ENCODE measurements at regions not wholly inside any gene's neighbourhood (a gene's known extent, or its start where the extent isn't known, plus 50 kb on each side); places are given as distances from the start of the nearest gene placed in this dataset.
"Not testable (repeated sequence)": the region's sequence is repeated elsewhere in the genome, so short reads cannot be mapped to it uniquely, and the experiment has no call there.

DNA sequence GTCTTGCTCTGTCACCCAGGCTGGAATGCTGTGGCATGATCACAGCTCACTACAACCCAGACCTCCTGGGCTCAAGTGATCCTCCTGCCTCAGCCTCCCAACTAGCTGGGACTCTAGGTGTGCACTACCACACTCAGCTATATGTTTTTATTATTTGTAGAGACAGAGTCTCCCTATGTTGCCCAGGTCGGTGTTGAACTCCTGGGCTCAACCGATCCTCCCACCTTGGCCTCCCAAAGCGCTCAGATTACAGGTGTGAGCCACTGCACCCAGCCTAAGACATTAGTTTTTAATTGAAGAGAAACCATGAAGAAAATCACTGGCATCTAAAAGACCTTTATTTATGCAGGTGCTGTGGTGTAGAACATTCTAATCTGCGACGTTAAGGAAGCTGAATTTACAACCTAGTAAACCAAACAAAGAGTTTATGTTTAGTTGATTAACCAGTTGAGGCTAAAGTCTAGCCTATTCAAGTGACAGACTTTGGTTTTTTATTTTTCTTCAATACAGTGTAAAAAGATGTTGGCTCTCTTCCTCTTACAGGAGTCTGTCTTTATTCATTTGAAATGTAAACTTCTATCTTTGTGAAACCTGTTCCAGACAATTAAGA lies 52.5 kb upstream of the NBL1 start:
- no peak for DNase-seq

DNA sequence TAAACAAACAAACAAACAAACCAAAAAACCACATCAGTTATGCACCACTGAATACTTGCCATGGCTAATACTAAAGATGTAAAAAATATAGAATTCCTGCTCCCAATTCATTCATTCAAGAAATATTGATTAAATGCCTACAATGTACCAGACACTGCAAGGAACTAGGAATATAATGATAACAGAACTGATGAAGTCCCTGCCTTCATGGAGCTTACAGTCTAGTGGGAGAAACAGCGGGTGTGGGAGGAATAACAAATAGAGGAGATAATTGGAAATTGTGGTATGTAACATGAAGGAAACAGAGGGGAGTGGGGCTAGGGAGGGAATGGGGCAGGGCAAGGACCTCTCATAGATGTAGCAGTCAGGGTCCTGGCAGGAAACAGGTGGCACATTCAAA lies 58.6 kb upstream of the NBL1 start:
- DNase-seq, result no peak

DNA sequence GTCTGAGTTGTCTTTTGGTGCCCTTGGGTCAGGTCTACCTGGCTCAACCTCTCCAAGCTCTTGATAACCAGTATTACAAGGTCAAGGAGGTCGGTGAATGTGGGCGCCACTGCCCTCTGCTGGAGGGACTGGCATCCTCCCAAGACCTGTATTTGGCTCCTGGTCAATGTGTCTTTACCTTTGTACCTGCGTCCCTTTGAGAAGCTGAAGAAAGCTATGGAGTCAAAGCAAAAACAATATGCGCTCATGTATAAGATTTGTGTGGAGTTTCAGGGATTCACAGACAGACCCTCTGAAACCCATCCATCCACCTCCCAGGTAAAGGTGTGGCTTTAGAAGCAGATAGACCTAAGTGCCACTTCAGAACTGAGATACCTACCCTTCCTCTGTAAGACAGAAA lies 61.8 kb upstream of the NBL1 start:
- DNase-seq, result peak in 3 of 58 donors; percentile 1 to 16 (median 2)

DNA sequence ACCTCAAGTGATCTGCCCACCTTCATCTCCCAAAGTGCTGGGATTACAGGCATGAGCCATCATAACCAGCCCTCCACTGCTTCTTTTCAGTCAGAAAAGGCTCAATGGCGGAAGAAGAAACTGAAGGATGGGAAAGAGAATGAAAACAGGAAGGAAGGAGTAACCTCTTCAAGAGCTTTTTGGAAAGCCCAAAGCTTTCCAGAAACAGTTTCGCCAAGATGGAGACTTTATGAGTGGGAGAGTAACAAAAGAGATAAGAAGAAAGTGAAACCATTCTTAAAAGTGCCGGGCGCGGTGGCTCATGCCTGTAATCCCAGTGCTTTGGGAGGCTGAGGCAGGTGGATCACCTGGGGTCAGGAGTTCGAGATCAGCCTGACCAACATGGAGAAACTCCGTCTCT lies 62.7 kb upstream of the NBL1 start:
- DNase-seq, result no peak

DNA sequence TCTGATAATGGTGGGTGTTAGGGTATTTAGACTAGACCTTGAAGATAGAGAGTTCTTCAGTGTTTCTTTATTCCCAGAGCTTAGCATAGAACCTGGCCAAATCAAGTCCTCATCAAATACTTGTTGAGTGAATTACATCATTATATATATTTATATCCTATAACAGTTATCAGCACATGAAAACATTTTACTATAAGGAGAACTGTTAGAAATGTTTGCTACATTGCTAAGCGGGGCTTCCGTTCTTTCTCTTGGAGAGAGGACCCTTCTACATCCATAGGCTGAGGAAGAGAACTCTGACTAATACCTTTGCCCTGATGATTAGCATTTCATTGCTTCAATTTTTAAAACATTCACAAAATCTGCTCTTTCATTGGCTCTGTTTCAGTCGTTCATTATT lies 66.5 kb upstream of the NBL1 start:
- DNase-seq, result no peak

DNA sequence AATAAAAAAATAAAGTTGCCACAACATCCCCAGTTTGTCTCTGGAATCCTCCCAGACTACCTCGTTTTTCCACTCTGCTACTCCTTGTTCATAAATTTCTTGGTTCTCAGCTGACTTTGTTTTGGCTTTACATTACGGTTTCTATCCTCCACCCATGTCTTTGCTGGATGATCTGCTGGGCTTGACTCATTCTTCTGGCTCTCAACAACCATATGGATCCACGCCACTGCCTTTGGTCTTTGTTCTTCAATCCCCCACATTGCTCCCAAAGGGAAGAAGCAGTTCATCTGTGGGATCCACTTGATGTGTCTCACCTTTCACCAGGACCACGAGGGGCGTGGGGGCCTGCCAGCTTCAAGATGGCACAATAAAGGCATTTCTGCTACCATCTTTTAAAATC lies 67.1 kb upstream of the NBL1 start:
- DNase-seq, result no peak

DNA sequence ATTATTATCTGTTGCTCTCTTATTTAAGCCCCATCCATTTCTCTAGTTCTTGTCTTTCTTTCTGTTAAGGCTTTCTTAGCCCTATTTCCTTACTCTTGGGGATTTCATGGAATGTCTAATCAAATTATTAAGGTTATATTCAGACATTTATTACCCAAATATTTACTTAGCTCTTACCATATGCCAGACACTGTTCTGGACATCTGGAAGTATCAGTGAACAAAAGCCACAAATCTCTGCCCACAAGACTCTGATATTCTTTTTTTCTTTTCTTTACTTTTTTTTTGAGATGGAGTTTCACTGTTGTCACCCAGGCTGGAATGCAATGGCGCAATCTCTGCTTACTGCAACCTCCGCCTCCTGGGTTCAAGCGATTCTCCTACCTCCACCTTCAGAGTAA lies 74.3 kb upstream of the NBL1 start:
- DNase-seq, result no peak

DNA sequence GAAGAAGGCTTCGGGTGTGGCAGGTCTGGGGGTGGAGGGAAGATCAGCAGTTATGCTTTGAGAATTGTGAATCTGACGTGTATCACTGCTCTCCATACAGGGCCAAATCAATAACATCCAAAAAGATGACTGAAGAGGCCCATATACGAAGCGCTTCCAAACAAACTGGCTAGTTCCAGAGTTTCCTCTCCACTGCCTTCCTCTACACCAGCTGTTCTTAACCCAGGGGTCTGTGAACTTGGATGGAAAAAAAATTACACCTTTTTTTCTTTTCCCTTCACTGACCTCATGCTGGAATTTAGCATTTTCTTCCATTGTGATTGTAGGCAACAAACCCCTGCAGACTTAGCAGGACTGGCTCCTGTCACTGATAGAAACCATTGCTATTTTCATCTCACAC lies 77.1 kb upstream of the NBL1 start:
- no peak for DNase-seq

DNA sequence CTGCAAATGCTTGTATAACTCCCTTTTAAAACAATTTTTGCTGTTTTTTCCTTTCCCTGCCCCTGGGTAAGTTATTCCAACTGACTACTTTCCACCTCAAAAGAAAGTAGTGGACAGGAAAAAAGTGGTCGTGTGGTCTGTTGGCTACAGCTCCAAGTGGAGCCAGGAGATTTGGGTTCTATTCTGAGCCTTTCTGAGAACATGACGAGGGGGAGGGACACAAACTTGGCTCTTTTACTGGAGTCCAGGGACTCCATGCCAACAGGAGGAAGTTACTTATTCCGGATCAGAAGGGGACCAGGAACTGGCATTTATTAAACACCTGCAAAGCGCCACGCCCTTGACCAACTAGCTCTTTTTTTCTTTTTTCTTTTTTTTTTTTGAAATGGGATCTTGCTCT lies 79.0 kb upstream of the CAPZB start:
- peak in 2 of 58 donors; percentile 1 for DNase-seq

DNA sequence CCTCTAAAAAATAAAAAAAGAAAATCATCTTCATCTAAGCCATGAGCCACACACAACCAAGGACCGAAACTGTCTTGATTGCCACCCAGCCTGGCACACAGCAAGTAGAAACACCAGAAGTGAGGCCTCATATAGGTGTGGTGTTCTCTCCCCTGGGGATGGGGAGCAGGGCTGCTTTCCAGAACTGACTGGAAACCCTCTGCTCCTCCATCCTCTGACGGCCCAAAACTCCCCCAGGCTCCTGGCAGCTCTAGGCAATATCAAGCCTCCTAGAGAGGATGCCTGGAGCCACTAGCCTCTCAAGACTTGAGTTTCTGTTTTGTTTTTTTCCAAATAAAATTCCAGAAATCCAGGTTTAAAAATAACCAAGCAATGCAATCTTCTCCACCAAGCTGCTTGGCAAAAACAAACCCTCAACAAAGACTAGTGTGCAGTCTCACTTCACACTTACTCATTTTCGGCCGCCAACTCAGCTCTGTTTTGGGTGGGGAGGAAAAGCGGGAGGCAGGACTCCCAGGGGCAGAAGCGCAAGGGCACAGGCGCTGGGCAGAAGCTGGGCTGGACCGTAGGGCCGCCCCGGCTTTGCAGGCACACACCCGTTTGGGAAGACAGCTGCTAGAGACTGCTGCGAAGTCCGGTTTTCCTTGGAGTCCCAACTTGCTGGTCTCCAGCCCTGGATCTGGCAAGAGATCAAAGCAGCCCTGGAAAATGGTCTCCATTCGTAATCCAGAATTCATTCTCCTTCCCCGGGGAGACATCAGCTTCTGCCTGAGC lies 78.2 kb upstream of the CAPZB start:
- DNase-seq, result peak in 50 of 58 donors; percentile 4 to 79 (median 27)

DNA sequence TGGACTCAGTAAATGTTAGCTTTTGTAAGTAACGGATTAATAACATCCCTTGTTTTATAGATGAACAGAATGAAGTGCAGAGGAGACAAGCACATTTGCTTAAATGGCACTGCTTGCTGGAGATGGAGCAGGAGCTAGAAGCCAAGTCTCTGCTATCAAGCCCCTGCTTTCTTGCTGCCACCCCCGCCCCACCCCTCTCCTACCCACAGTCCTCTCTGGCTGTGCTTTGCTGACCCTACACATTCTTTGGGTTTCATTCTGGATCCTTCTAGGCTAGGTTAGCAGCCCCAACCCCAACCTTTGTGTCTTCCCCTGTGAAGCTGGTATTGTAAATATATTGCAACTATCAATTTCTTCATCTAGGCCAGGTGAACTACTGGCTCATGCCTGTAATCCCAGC lies 77.5 kb upstream of the CAPZB start:
- no peak for DNase-seq

DNA sequence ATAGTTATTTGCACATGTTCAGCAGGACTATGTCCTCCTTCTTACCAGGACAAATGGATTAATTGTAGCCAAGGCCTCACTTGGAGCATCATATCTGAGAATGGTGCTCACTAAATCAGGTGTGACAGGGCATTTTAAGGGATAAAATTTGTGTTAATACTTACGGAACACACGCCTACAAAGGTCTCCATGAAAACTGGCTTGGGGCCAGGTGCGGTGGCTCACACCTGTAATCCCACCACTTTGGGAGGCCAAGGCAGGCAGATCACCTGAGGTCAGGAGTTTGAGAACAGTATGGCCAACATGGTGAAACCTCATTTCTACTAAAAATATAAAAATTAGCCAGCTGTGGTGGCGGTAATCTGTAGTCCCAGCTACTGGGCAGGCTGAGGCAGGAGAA lies 75.1 kb upstream of the CAPZB start:
- no peak for DNase-seq

DNA sequence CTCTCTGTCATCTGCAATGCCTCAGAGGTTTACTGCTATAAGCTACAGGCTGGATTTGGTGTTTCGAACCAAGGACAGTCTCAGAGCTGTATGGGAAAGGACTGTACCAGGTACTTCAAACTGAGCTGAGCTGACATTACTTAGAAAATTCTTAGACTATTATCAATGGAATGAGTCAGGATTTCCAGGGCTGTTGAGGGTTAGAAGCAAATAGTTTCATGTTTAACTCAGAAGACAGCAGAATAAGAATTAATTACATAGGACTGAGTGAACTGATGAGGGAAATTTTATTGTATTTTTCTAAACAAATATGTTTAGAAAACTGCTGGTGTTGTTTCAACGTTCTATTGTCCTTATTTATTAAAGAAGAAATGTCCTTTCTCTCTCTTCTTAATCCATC lies 74.3 kb upstream of the CAPZB start:
- DNase-seq, result no peak

DNA sequence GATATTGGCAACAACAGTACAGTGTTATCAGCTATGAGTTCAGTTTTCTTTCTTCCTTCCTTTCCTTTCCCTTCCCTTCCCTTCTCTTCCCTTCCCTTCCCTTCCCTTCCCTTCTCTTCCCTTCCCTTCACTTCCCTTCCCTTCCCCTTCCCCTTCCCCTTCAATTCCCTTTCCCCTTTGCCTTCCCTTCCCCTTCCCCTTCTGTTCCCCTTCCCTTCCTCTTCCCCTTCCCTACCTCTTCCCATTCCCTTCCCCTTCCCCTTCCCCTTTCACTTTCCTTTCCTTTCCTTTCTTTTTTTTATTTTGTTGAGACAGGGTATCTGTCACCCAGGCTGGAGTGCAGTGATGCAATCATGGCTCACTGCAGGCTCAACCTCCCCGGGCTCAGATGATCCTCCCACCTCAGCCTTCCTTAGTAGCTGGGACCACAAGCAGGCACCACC lies 72.3 kb upstream of the CAPZB start:
- no peak for DNase-seq

DNA sequence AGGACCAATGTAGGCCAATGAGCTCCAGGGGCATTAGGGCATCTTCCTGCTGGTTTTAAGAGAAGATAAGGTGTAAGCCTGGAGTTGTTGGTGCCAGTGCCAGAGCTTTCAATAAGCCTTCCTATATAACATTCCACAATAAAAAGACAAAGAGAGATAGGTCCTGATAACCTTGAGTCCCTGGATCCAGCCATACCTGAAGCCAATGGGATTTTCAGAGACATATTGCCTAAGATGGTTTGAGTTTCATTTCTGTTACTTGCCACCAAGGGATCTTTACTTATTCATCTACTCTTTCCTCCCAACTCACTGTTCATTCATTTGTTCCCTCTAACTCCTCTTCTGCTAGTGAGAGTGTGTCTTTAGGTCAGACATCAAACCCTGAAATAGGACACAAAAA lies 68.8 kb upstream of the CAPZB start:
- no peak for DNase-seq

DNA sequence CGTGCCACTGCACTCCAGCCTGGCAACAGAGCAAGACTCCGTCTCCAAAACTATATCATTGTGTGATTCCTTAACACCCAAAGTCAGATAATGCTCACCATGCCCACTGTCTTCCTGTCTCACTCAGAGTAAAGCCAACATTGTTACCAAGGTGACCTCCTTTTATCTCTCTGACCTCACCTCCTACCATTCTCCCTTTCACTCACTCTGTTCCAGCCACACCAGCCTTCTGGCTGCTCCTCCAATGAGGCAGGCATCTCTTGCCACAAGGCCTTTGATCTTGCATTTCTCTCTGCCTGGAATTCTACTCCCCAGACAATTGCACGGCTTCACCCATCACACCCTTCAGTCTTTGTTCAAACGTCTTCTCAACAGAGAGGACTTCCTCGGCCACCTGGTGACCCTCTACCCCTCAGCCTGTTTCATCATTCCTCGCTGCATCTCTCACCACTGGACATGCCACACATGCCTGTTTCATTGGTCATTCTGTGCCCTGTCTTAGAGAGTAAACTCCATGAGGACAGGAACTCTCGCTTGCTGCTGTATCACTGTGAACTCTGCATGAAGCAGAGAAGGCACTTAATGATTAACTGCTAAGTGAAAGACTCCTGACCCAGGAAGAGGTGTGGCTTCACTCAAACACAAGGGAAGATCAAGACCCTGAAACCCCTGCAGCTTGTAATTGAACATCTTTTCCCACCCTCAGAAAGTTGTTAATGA lies 67.1 kb upstream of the CAPZB start:
- no peak for DNase-seq

DNA sequence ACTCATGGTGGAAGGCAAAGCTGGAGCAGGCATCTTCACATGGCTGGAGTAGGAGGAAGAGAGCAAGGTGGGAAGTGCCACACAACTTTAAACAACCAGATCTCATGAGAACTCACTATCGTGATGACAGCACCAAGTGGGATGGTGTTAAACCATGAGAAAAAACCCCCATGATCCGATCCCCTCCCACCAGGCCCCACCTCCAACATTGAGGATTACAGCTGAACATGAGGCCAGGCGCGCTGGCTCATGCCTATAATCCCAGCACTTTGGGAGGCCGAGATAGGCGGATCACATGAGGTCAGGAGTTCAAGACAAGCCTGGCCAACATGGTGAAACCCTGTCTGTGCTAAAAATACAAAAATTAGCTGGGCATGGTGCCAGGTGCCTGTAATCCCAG lies 66.5 kb upstream of the CAPZB start:
- DNase-seq, result not testable (repeated sequence)

DNA sequence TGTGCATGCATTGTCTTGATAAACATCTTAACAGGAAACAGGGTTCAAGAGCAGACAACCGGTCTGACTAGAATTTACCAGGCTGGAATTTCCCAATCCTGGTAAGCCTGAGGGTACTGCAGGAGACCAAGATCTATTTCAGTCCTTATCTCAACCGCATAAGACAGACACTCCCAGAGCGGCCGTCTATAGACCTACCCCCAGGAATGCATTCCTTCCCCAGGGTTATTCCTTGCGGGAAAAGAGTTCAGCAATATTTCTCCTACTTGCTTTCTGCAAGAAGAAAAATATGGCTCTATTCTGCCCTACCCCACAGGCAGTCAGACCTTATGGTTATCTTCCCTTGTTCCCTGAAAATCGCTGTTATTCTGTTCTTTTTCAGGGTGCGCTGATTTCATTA lies 65.1 kb upstream of the CAPZB start:
- not testable (repeated sequence) for DNase-seq

DNA sequence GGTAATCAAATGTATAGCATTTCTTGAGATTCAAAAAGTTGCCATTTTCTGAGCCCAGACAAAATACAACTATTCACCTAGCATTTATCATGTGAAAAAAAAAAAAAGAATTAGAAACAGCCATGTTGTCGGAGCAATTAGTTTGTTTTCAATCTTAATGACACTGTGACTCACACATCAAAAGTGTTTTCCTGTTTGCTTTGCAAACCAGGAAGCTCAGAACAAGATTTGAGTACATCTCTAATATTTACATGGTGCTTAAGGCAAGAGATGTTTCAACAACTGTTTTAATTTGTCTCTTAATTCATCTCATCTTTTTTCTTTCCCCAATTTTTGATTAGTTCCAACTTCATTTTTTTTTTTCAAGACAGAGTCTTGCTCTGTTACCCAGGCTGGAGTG lies 62.5 kb upstream of the CAPZB start:
- no peak for DNase-seq

DNA sequence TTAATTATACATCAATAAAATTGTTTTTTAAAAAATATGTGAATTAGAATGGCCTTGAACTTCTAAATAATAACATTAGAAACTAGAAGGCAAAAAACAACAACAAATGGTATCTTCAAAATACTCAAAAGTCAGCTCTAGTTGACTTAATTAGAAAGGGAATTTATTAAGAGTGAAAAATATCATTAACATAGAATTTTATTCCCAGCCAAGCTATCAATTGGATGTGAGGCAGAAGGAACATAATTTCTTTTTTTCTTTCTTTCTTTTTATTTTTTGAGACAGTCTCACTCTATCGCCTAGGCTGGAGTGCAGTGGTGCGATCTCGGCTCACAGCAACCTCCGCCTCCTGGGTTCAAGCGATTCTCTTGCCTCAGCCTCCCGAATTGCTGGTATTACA lies 51.2 kb upstream of the CAPZB start:
- no peak for DNase-seq

DNA sequence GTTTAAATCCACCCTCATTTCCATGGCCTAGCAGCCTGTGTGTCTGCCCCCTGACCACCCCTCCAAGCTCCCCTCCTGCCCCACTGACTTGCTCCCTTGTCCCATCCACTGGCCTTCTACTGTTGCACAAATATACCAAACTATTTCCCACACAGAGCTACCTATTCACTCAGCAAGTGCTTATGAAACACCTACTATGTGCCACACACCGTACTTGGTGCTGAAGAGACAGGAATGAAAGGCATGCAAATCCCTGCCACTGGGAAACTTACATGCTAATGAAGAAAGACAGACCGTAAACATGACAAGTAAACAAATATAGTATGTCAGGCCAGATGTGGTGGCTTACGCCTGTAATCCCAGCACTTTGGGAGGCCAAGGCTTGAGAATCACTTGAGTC lies 49.9 kb upstream of the CAPZB start:
- no peak for DNase-seq
